SH-SY5Y (cell line): ENCODE measurements at regions not wholly inside any gene's neighbourhood (a gene's known extent, or its start where the extent isn't known, plus 50 kb on each side); places are given as distances from the start of the nearest gene placed in this dataset.

Experiments
- GATA2 ChIP-seq: IDR thresholded peaks from 2 replicates; pipeline ENCODE4 v1.6.1; 2011; ENCODE audit warnings: mild to moderate bottlenecking, low read depth, low read length
- GATA3 ChIP-seq: IDR thresholded peaks from 2 replicates; pipeline ENCODE4 v1.6.1; 2011; ENCODE audit warnings: low read depth, mild to moderate bottlenecking, low read length, moderate library complexity

- TF ChIP-seq GATA3 (no peak), GATA2 (no peak)
Observed at GRCh38 chr20:48448666-48449600, 378.9 kb downstream of the PREX1 start.

- no peak for TF ChIP-seq GATA2
- TF ChIP-seq GATA3: no peak
Observed at GRCh38 chr20:48447456-48447855, 380.3 kb downstream of the PREX1 start.

GRCh38 chr20:48445827-48446226 lies 382.0 kb downstream of the PREX1 start:
- TF ChIP-seq GATA3 (no peak), GATA2 (no peak)

- TF ChIP-seq GATA2: no peak
- no peak for TF ChIP-seq GATA3
Observed at GRCh38 chr20:48444249-48444648, 383.6 kb downstream of the PREX1 start.

GRCh38 chr20:48440916-48441315 lies 386.9 kb downstream of the PREX1 start:
- TF ChIP-seq GATA2 (no peak), GATA3 (no peak)

DNA sequence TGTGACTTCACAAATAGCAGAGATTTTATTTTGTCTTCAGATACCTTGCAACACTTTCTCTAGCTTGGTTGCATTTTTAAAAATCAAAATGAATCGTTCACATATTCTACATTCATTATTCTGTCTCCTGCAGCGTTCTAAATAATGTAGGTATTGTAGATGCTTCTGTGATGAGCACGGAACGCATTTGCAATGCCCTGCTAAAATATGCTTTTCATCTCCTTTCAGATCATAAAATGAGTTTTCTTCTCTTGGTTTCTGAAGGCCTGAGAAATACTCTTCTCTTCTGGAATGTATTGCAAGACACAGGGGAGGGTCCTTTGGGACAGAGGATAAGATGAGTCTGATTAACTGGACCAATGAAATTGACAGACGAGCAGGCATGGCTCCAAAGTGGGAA lies 390.7 kb downstream of the PREX1 start:
- no peak for TF ChIP-seq GATA2
- no peak for TF ChIP-seq GATA3

- TF ChIP-seq GATA2 (no peak), GATA3 (no peak)
Observed at GRCh38 chr20:48433178-48433577, 394.6 kb downstream of the PREX1 start.

- TF ChIP-seq GATA2 (no peak), GATA3 (no peak)
Observed at GRCh38 chr20:48432494-48432832, 395.3 kb downstream of the PREX1 start.

GRCh38 chr20:48431653-48432493 lies 395.9 kb downstream of the PREX1 start:
- TF ChIP-seq GATA3 (no peak), GATA2 (no peak)

GRCh38 chr20:48426630-48427029 lies 401.2 kb downstream of the PREX1 start:
- no peak for TF ChIP-seq GATA2
- no peak for TF ChIP-seq GATA3

DNA sequence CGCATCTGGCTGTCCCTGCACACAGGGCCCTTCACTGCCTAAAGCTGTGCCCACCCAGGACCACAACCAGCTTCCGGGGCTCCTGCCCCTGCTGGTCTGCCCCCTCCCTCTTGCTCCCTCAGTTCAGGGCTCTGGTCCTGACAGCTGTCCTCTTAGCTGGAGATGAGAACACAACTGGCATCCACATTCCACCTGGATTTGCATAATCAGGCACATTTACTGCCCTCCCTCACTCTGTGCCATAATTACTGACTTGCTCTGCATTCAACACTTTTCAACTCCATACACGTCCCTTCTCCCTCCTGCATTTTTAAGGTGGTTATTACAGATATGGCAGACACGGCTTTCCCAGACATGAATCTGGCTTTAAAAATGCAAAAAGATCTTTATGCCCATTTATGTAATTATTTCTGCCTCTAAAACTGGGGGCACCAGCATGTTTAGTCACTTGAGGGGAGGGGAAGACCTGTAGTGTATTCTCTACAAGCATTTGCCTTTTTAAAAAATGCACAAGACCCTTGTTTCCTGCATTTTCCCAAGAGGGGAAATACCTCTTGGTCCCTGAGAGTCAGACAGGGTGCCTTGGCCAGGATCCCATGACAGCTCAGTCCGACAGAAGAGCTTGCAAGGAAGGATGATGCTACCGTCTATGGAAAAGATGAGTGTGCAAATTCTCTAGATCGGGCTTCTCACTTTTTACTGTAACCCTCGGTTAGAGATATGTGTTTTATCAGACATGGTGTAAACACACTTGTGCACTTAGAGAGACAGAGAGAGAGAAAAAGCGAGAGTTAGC lies 401.8 kb downstream of the PREX1 start:
- no peak for TF ChIP-seq GATA3
- no peak for TF ChIP-seq GATA2

DNA sequence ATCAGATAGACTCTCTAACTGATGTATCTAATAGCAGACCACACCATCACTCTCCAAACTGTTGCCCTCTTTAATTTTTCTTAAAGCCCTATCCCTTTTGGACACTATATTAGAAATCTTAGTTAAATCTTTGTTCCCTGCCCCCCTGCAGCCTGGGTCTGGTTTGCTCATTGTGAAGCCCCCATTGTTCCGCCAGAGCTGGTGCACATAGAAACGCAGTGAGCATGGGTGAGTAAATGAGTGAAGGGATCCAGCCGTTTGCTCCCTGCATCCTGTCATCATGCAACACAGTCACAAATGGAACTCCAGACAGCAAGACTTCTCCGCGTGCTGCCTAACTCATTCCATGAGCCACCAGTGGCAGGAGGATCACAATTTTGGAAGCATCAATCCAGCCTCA lies 402.5 kb downstream of the PREX1 start:
- TF ChIP-seq GATA3 (no peak), GATA2 (no peak)

DNA sequence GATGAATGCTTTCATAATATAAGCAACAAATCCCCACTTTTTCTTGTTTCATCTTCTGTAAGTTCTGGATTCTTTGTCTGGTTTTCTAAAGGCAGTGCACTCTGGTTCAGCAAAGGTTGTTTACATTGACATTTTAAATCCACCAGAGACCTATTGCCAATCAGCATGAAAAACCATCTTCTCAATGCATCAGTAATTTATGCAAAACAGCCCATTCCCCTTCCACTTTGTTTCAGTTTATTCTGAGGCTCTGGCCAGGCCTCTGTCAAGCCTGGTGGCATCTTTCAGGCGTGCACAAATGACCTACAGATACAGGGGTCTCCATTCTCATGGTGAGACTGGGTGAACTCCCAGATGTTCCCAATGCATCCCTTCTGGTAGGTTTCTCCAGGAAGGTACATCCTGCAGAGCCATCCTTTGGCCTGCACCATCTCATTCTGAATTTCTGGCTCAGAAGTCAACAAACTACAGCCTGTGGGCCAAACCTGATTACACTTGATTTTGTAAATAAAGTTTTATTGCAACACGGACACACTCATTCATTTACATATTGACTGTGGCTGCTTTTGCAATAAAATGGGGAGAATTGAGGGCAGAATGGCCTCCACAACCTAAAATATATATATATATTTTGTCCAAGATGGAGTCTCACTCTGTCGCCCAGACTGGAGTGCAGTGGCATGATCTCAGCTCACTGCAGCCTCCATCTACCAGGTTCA lies 405.4 kb downstream of the PREX1 start:
- TF ChIP-seq GATA2: no peak
- TF ChIP-seq GATA3: no peak
